B cell (primary cell): ENCODE measurements at regions not wholly inside any gene's neighbourhood (a gene's known extent, or its start where the extent isn't known, plus 50 kb on each side); places are given as distances from the start of the nearest gene placed in this dataset.

Experiments
- ATAC-seq: fragments of 200-7000 bp; cut with Tn5 transposase; one replicate; pipeline ENCODE4 v1.10.0; 2021; ENCODE audit warnings: low read depth, mild to moderate bottlenecking, moderate number of reproducible peaks, moderate library complexity
- CTCF ChIA-PET: fragments of 350-600 bp; sonication (Branson Sonifier 250); formaldehyde crosslinking; loops from one replicate; lab custom pipeline; 2021; ENCODE audit warnings: antibody characterized with exemption, inconsistent platforms; lab: Charles Lee
- POLR2A ChIA-PET: fragments of 350-600 bp; sonication (Branson Sonifier 250); formaldehyde crosslinking; loops from one replicate; lab custom pipeline; 2021; ENCODE audit warnings: antibody characterized with exemption; lab: Charles Lee
- DNase-seq: peaks from one replicate; pipeline ENCODE4 v3.0.0; 2013
- H2AFZ ChIP-seq: 2 replicates; pipeline ENCODE4 v1.6.1; 2012; ENCODE audit warnings: mild to moderate bottlenecking, low read depth, low read length; ENCODE audit not compliant: insufficient read depth, poor library complexity, severe bottlenecking
- H3K27ac ChIP-seq, 2 donors: 1 replicate in 1 of 2; 2 replicates in 1 of 2; pipeline ENCODE4 v1.5.1; 2012 to 2013; ENCODE audit warnings: low read length in 2 of 2, mild to moderate bottlenecking in 2 of 2, moderate library complexity in 1 of 2
- H3K27me3 ChIP-seq, 4 experiments: fragments of 200-600 bp in 1 of 4; sonication (generic) in 1 of 4; replicated peaks in 1 of 4; 1 replicate in 2 of 4; 2 replicates in 2 of 4; pipeline versions ENCODE4 v1.6.1 to v1.7.0; 2013 to 2016; ENCODE audit warnings: low read length in 3 of 4, mild to moderate bottlenecking in 2 of 4, mixed read lengths in 1 of 4, moderate library complexity in 1 of 4; ENCODE audit not compliant: insufficient read depth in 4 of 4, control insufficient read depth in 3 of 4; ENCODE audit errors: control extremely low read depth in 1 of 4
- H3K36me3 ChIP-seq, 2 experiments: replicated peaks in 1 of 2; 1 replicate in 1 of 2; 2 replicates in 1 of 2; pipeline versions ENCODE4 v1.6.1 to v1.7.1; 2013; ENCODE audit warnings: low read length in 1 of 2; ENCODE audit not compliant: insufficient read depth in 2 of 2, control insufficient read depth in 1 of 2; ENCODE audit errors: control extremely low read depth in 1 of 2, extremely low read depth in 1 of 2
- H3K4me1 ChIP-seq, 2 donors: fragments of 200-600 bp in 1 of 2; sonication (generic) in 1 of 2; 1 replicate in 1 of 2; 2 replicates in 1 of 2; pipeline versions ENCODE4 v1.5.1 to v1.6.1; 2013 to 2017; ENCODE audit warnings: low read length in 2 of 2; ENCODE audit not compliant: control insufficient read depth in 2 of 2, insufficient read depth in 2 of 2
- H3K4me2 ChIP-seq: replicated peaks from 2 replicates; pipeline ENCODE3; 2012; ENCODE audit warnings: mild to moderate bottlenecking, low read depth, low read length; ENCODE audit not compliant: poor library complexity, severe bottlenecking
- H3K4me3 ChIP-seq, 5 experiments: fragments of 200-600 bp in 1 of 5; sonication (generic) in 1 of 5; 1 replicate in 3 of 5; 2 replicates in 2 of 5; pipeline versions ENCODE4 v1.5.1 to v1.7.0; 2011 to 2016; ENCODE audit warnings: low read length in 4 of 5, mild to moderate bottlenecking in 4 of 5, low read depth in 2 of 5, control low read depth in 1 of 5, moderate library complexity in 1 of 5; ENCODE audit not compliant: insufficient read depth in 1 of 5; ENCODE audit errors: control extremely low read depth in 1 of 5, extremely low read depth in 1 of 5
- H3K79me2 ChIP-seq: fragments of 200-600 bp; sonication (generic); one replicate; pipeline ENCODE4 v1.6.0; 2016; ENCODE audit warnings: low read length; ENCODE audit not compliant: control insufficient read depth, insufficient read depth
- H3K9ac ChIP-seq: fragments of 200-600 bp; sonication (generic); 2 replicates; pipeline ENCODE4 v1.6.1; 2017; ENCODE audit warnings: mild to moderate bottlenecking, low read length, moderate library complexity
- H3K9me3 ChIP-seq, 3 donors: one replicate each; pipeline versions ENCODE4 v1.6.1 to v1.7.1; 2013; ENCODE audit warnings: low read length in 2 of 3; ENCODE audit not compliant: control insufficient read depth in 2 of 3, insufficient read depth in 1 of 3; ENCODE audit errors: control extremely low read depth in 1 of 3
- H4K20me1 ChIP-seq: 2 replicates; pipeline ENCODE4 v1.6.0; 2012; ENCODE audit warnings: mild to moderate bottlenecking, low read length; ENCODE audit not compliant: insufficient read depth, control insufficient read depth, poor library complexity, severe bottlenecking
- H3K27ac Mint-ChIP-seq: one replicate; pipeline ENCODE4 v1.8.0; 2021; ENCODE audit warnings: mixed read lengths
- H3K27me3 Mint-ChIP-seq: one replicate; pipeline ENCODE4 v1.8.0; 2021; ENCODE audit warnings: mixed read lengths
- H3K4me1 Mint-ChIP-seq: one replicate; pipeline ENCODE4 v1.8.0; 2021; ENCODE audit warnings: mixed read lengths
- H3K4me3 Mint-ChIP-seq: one replicate; pipeline ENCODE4 v1.8.0; 2021; ENCODE audit warnings: mixed read lengths
- H3K9me3 Mint-ChIP-seq: one replicate; pipeline ENCODE4 v1.8.0; 2022; ENCODE audit warnings: mixed read lengths; ENCODE audit not compliant: insufficient read depth
- EZH2 ChIP-seq: IDR thresholded peaks from 2 replicates; pipeline ENCODE4 v1.6.1; 2012; ENCODE audit warnings: borderline replicate concordance, low read depth, mild to moderate bottlenecking, moderate library complexity, low read length; ENCODE audit not compliant: insufficient read depth, poor library complexity, severe bottlenecking
- WGBS: methylation state at CpG from one replicate; pipeline ENCODE4 v1.1.5; 2013; ENCODE audit warnings: missing lambda C conversion rate; ENCODE audit not compliant: insufficient coverage; 5-methylcytosine and 5-hydroxymethylcytosine counted together
- intact Hi-C: fragments of 100-400 bp; cut with micrococcal nuclease; formaldehyde crosslinking; loops from one replicate; pipeline ENCODE4 v1.10.0; 2022
- TF ChIP-seq, protein P1 (sequence below): fragments of 200-600 bp; IDR thresholded peaks from one replicate; pipeline ENCODE4 v1.8.0; 2022; ENCODE audit warnings: antibody characterized with exemption, mild to moderate bottlenecking

- H3K27ac Mint-ChIP-seq, result no peak overlapping the region
- intact Hi-C loops, result no loop called here
- ATAC-seq, result no peak
- Histone ChIP-seq H3K4me3 (no peak overlapping the region), H3K27me3 (peaks cover 0 to 8% (median 0%) of the 10 kb centered on the region in 4 experiments), H3K79me2 (no peaks in the 10 kb centered on the region), H3K36me3 (no peaks in the 10 kb centered on the region), H4K20me1 (no peaks in the 10 kb centered on the region), H2AFZ (no peak overlapping the region), H3K9me3 (no peaks in the 10 kb centered on the region), H3K27ac (no peak overlapping the region), H3K4me1 (peaks cover 0 to 4% of the 10 kb centered on the region in 2 donors), H3K4me2 (no peak overlapping the region), H3K9ac (no peak overlapping the region)
- no peak overlapping the region for H3K4me3 Mint-ChIP-seq
- WGBS, result 80% methylated on average over 4 of the region's 5 CpGs
- no peaks in the 10 kb centered on the region for H3K4me1 Mint-ChIP-seq
- peaks cover 30% of the 10 kb centered on the region for H3K27me3 Mint-ChIP-seq
- DNase-seq, result no peak
- TF ChIP-seq EZH2, result no peak
- TF ChIP-seq, protein P1, sequence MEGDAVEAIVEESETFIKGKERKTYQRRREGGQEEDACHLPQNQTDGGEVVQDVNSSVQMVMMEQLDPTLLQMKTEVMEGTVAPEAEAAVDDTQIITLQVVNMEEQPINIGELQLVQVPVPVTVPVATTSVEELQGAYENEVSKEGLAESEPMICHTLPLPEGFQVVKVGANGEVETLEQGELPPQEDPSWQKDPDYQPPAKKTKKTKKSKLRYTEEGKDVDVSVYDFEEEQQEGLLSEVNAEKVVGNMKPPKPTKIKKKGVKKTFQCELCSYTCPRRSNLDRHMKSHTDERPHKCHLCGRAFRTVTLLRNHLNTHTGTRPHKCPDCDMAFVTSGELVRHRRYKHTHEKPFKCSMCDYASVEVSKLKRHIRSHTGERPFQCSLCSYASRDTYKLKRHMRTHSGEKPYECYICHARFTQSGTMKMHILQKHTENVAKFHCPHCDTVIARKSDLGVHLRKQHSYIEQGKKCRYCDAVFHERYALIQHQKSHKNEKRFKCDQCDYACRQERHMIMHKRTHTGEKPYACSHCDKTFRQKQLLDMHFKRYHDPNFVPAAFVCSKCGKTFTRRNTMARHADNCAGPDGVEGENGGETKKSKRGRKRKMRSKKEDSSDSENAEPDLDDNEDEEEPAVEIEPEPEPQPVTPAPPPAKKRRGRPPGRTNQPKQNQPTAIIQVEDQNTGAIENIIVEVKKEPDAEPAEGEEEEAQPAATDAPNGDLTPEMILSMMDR, result no peak
- ChIA-PET CTCF (no interaction called here), POLR2A (no interaction called here)
- no peaks in the 10 kb centered on the region for H3K9me3 Mint-ChIP-seq
These were observed 195.7 kb downstream of the HERPUD2 start for GRCh38 chr7:35499226-35499625.

GRCh38 chr7:35498416-35498815 is 196.5 kb downstream of the HERPUD2 start:
- DNase-seq (no peak), ATAC-seq (no peak)
- POLR2A ChIA-PET, result no interaction called here
- Histone ChIP-seq H3K9me3 (no peaks in the 10 kb centered on the region), H3K4me3 (no peak overlapping the region), H3K27ac (no peak overlapping the region), H2AFZ (no peak overlapping the region), H3K4me2 (no peak overlapping the region), H3K79me2 (no peaks in the 10 kb centered on the region), H3K4me1 (peaks cover 0 to 4% of the 10 kb centered on the region in 2 donors), H3K36me3 (no peaks in the 10 kb centered on the region), H3K27me3 (peaks cover 0 to 8% (median 0%) of the 10 kb centered on the region in 4 experiments), H3K9ac (no peak overlapping the region), H4K20me1 (no peaks in the 10 kb centered on the region)
- CTCF ChIA-PET, result no interaction called here
- intact Hi-C loops, result no loop called here
- Mint-ChIP-seq H3K27ac (no peak overlapping the region), H3K27me3 (peaks cover 24% of the 10 kb centered on the region), H3K4me1 (no peaks in the 10 kb centered on the region), H3K4me3 (no peak overlapping the region), H3K9me3 (no peaks in the 10 kb centered on the region)
- TF ChIP-seq, protein P1, result no peak
- TF ChIP-seq EZH2, result no peak
- WGBS, result 75% methylated on average over 6 of the region's 6 CpGs
